Epithelial cell of proximal tubule (primary cell): ENCODE measurements at regions not wholly inside any gene's neighbourhood (a gene's known extent, or its start where the extent isn't known, plus 50 kb on each side); places are given as distances from the start of the nearest gene placed in this dataset.

Source experiments
- DNase-seq: peaks from one replicate; pipeline ENCODE4 v3.0.0-alpha.2; 2011; ENCODE audit warnings: low read depth
- H3K4me3 ChIP-seq: 2 replicates; pipeline ENCODE4 v1.5.1; 2011; ENCODE audit warnings: low read depth, mild to moderate bottlenecking, low read length
- CTCF ChIP-seq: conservative IDR thresholded peaks from 2 replicates; pipeline ENCODE4 v1.5.1; 2012; ENCODE audit warnings: low read depth, mild to moderate bottlenecking, low read length

GRCh38 chr15:38652183-38652794 lies 87.7 kb upstream of the RASGRP1 start:
- no peak for TF ChIP-seq CTCF
- no peak overlapping the region for H3K4me3 ChIP-seq
- DNase-seq = no peak

- H3K4me3 ChIP-seq = no peak overlapping the region
- no peak for TF ChIP-seq CTCF
- no peak for DNase-seq
Measured at GRCh38 chr15:38652998-38653397, 88.4 kb upstream of the RASGRP1 start.

GRCh38 chr15:38658431-38658830 lies 93.8 kb upstream of the RASGRP1 start:
- no peak for TF ChIP-seq CTCF
- no peak overlapping the region for H3K4me3 ChIP-seq
- DNase-seq = no peak

DNA sequence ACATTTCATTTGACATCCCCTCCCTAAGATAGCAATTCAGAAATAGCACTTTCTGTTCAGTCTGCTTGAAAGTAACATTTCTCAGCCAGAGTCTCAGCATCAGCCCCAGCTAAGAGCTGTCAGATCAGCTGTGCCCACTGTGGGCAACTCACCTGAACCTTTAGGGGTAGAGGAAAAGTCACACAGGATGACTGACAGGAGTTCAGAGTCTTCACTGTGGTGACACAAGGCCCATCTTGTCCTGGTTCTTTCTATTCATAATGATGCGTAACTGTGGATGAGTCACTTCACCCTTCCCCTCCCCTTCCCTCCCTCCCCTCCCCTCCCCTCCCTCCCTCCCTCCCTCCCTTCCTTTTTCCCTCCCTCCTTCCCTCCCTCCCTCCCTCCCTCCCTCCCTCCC lies 96.1 kb upstream of the RASGRP1 start:
- no peak for DNase-seq
- no peak overlapping the region for H3K4me3 ChIP-seq
- TF ChIP-seq CTCF = no peak

DNA sequence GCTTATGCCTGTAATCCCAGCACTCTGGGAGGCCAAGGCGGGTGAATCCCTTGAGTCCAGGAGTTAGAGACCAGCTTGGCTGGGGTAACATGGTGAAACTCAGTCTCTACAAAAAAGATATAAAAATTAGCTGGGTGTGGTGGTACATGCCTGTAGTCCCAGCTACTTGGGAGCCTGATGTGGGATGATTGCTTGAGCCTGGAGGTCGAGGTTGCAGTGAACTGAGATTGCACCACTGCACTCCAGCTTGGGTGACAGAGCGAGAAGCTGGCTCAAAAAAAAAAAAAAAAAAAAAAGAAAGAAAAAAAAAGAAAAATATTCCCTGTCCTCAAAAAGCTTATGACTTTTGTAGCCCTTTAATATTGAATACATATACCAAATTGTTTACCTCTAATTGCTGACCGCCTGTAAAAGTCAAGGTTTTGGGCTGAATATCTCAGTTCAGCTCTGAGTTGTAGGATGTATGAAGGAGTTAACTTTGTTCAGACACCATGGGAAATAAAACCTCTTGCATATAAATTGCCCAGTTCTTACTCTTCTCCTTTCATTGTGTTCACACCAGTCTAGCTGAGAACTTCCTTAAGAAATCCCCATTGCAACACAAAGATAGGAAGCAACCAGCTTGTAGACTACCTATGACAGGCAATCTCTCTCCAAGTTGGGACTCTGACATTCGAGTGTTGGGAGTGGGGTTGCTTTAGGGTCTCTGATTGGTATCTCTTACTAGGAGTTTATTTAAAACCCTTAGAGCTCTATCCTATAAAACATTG lies 97.6 kb upstream of the RASGRP1 start:
- TF ChIP-seq CTCF = no peak
- no peak for DNase-seq
- no peak overlapping the region for H3K4me3 ChIP-seq

GRCh38 chr15:38662805-38663204 lies 98.2 kb upstream of the RASGRP1 start:
- H3K4me3 ChIP-seq = no peak overlapping the region
- DNase-seq = no peak
- no peak for TF ChIP-seq CTCF
